HepG2 (cell line): ENCODE measurements at regions not wholly inside any gene's neighbourhood (a gene's known extent, or its start where the extent isn't known, plus 50 kb on each side); places are given as distances from the start of the nearest gene placed in this dataset.

ENCODE experiments used
- ATAC-seq: fragments of 200-7000 bp; cut with Tn5 transposase; 3 replicates; pipeline ENCODE4 v1.9.1; 2020; ENCODE audit warnings: mild to moderate bottlenecking, moderate library complexity
- BruUV-seq: library from RNA; stranded (reverse); fragments of 400-500 nt; replicated peaks from 2 replicates; lab custom pipeline; 2021; lab: Mats Ljungman, UMichigan
- CTCF ChIA-PET: fragments of 300-600 bp; formaldehyde crosslinking; extraction: SDS; loops from one replicate; lab custom pipeline; 2021; ENCODE audit warnings: low total read pairs, inconsistent platforms, low intra/inter-chr PET ratio; lab: Yijun Ruan, JAX
- POLR2A ChIA-PET: fragments of 350-600 bp; sonication (Branson Sonifier 250); formaldehyde crosslinking; loops from one replicate; lab custom pipeline; 2020; ENCODE audit warnings: antibody characterized with exemption, inconsistent platforms; lab: Yijun Ruan, JAX
- DNase-seq: peaks from one replicate; pipeline ENCODE4 v3.0.0-alpha.2; 2015; ENCODE audit warnings: low spot score
- FAIRE-seq: peaks from 3 replicates; lab custom pipeline; 2011; peaks lifted over from hg19 to GRCh38; lab: Jason Lieb, UNC
- H2AFZ ChIP-seq: one replicate; pipeline ENCODE4 v1.6.1; 2011; ENCODE audit warnings: low read length, inconsistent platforms
- H3K27ac ChIP-seq: fragments of 300-600 bp; 3 replicates; pipeline ENCODE4 v1.8.0; 2011; ENCODE audit warnings: mixed run types, mild to moderate bottlenecking, mixed read lengths, low read length, inconsistent platforms; ENCODE audit not compliant: insufficient read depth; ENCODE audit errors: extremely low read length
- H3K27me3 ChIP-seq, 2 experiments: fragments of 200-600 bp in 1 of 2; 2 replicates in 1 of 2; 3 replicates in 1 of 2; pipeline versions ENCODE4 v1.6.0 to v1.8.0; 2011; ENCODE audit warnings: low read length in 2 of 2, mild to moderate bottlenecking in 2 of 2, moderate library complexity in 2 of 2, inconsistent platforms in 1 of 2; ENCODE audit not compliant: insufficient read depth in 2 of 2, control insufficient read depth in 1 of 2
- H3K36me3 ChIP-seq, 2 experiments: fragments of 200-600 bp in 1 of 2; replicated peaks in 1 of 2; 2 replicates in 1 of 2; 3 replicates in 1 of 2; pipeline versions ENCODE4 v1.5.1 to v1.8.0; 2011; ENCODE audit warnings: low read length in 2 of 2, inconsistent platforms in 1 of 2; ENCODE audit not compliant: insufficient read depth in 2 of 2, control insufficient read depth in 1 of 2
- H3K4me1 ChIP-seq: 2 replicates; pipeline ENCODE4 v1.5.1; 2012; ENCODE audit warnings: low read length, inconsistent platforms; ENCODE audit not compliant: insufficient read depth
- H3K4me2 ChIP-seq: 2 replicates; pipeline ENCODE4 v1.6.0; 2011; ENCODE audit warnings: low read depth, low read length, inconsistent platforms
- H3K4me3 ChIP-seq, 3 experiments: fragments of 200-600 bp in 1 of 3; sonication (generic), shearing (Covaris generic) in 1 of 3; replicated peaks in 1 of 3; 2 replicates each; pipeline ENCODE4 v1.5.1; 2011 to 2016; ENCODE audit warnings: low read length in 3 of 3, inconsistent platforms in 2 of 3, low read depth in 2 of 3, mild to moderate bottlenecking in 2 of 3, control low read depth in 1 of 3, mixed read lengths in 1 of 3; ENCODE audit not compliant: insufficient read depth in 1 of 3
- H3K79me2 ChIP-seq: one replicate; pipeline ENCODE4 v1.6.1; 2011; ENCODE audit warnings: low read length, inconsistent platforms; ENCODE audit not compliant: insufficient read depth
- H3K9ac ChIP-seq: 2 replicates; pipeline ENCODE4 v1.6.0; 2011; ENCODE audit warnings: mild to moderate bottlenecking, low read depth, low read length, inconsistent platforms; ENCODE audit not compliant: insufficient read depth
- H3K9me3 ChIP-seq: 2 replicates; pipeline ENCODE4 v1.5.1; 2012; ENCODE audit warnings: mild to moderate bottlenecking, low read length
- H4K20me1 ChIP-seq: 2 replicates; pipeline ENCODE4 v1.6.0; 2011; ENCODE audit warnings: inconsistent platforms, mild to moderate bottlenecking, low read length, moderate library complexity; ENCODE audit not compliant: insufficient read depth
- ATM ChIP-seq: fragments of 450-650 bp; IDR thresholded peaks from 2 replicates; pipeline ENCODE4 v1.7.1; 2017; ENCODE audit warnings: mild to moderate bottlenecking, borderline replicate concordance
- BRCA1 ChIP-seq: sonication (generic); formaldehyde crosslinking; IDR thresholded peaks from 2 replicates; pipeline ENCODE4 v1.4.0; 2020; ENCODE audit warnings: missing genetic modification reagents
- ERF ChIP-seq: IDR thresholded peaks from 2 replicates; pipeline ENCODE4 v1.6.1; 2018; ENCODE audit warnings: missing biosample characterization, missing genetic modification reagents
- MAFK ChIP-seq, 2 experiments: IDR thresholded peaks in 1 of 2; conservative IDR thresholded peaks in 1 of 2; 2 replicates each; pipeline ENCODE4 v1.6.1; 2011; ENCODE audit warnings: improper control_type of control experiment in 2 of 2, low read length in 2 of 2
- MTF2 ChIP-seq: sonication (generic); formaldehyde crosslinking; IDR thresholded peaks from 2 replicates; pipeline ENCODE4 v1.5.0; 2020; ENCODE audit warnings: missing genetic modification reagents, borderline replicate concordance
- MZF1 ChIP-seq: sonication (generic); formaldehyde crosslinking; IDR thresholded peaks from 2 replicates; pipeline ENCODE4 v1.8.1; 2023; ENCODE audit warnings: mild to moderate bottlenecking, missing genetic modification reagents, borderline replicate concordance
- NR2C2 ChIP-seq: sonication (generic); formaldehyde crosslinking; IDR thresholded peaks from 2 replicates; pipeline ENCODE4 v1.4.0; 2020; ENCODE audit warnings: missing genetic modification reagents, mild to moderate bottlenecking, moderate library complexity, borderline replicate concordance
- POLR2AphosphoS2 ChIP-seq: IDR thresholded peaks from 2 replicates; pipeline ENCODE4 v1.6.1; 2011; ENCODE audit warnings: low read depth, low read length, improper control_type of control experiment
- PRMT3 ChIP-seq: sonication (generic); formaldehyde crosslinking; IDR thresholded peaks from 2 replicates; pipeline ENCODE4 v1.8.1; 2022; ENCODE audit warnings: low read depth, mild to moderate bottlenecking, moderate library complexity, missing genetic modification reagents, borderline replicate concordance
- ZBTB25 ChIP-seq: IDR thresholded peaks from 2 replicates; pipeline ENCODE4 v1.6.1; 2018; ENCODE audit warnings: missing genetic modification reagents
- ZKSCAN8 ChIP-seq: IDR thresholded peaks from 2 replicates; pipeline ENCODE4 v1.6.1; 2016; ENCODE audit warnings: borderline replicate concordance, missing genetic modification reagents, missing compliant biosample characterization
- ZNF556 ChIP-seq: sonication (generic); formaldehyde crosslinking; IDR thresholded peaks from 2 replicates; pipeline ENCODE4 v1.4.0; 2020; ENCODE audit warnings: mild to moderate bottlenecking, missing genetic modification reagents, borderline replicate concordance
- ZNF703 ChIP-seq: sonication (generic); formaldehyde crosslinking; IDR thresholded peaks from 2 replicates; pipeline ENCODE4 v1.5.1; 2020; ENCODE audit warnings: missing genetic modification reagents, mild to moderate bottlenecking, moderate library complexity, borderline replicate concordance
- WGBS: methylation state at CpG from one replicate; pipeline ENCODE4 v1.1.6; 2017; ENCODE audit warnings: low lambda C conversion rate; 5-methylcytosine and 5-hydroxymethylcytosine counted together
- in situ Hi-C: cut with HindIII; loops from 2 replicates; pipeline ENCODE4 v1.10.0; 2017; ENCODE audit warnings: low pct_unique_long_range_greater_than_20kb; ENCODE audit not compliant: extremely low pct_ligation_motif_present
- intact Hi-C: fragments of 100-400 bp; cut with micrococcal nuclease; formaldehyde crosslinking; loops from one replicate; pipeline ENCODE4 v1.10.0; 2022; ENCODE audit not compliant: unreplicated experiment
- TF ChIP-seq, protein P1 (sequence below): sonication (generic); formaldehyde crosslinking; IDR thresholded peaks from 2 replicates; pipeline ENCODE4 v1.4.0; 2020; ENCODE audit warnings: missing genetic modification reagents, borderline replicate concordance

GRCh38 chr4:92120810-92121498 is 182.8 kb upstream of the GRID2 start:
- no peak overlapping the region for H3K27ac ChIP-seq
- no peak for FAIRE-seq
- in situ Hi-C loops, result no loop called here

More at GRCh38 chr4:92120810-92121498, 182.8 kb upstream of the GRID2 start:
- DNase-seq (no peak), ATAC-seq (no peak)
- Histone ChIP-seq H3K9me3 (peaks cover 4% of the 10 kb centered on the region), H3K4me3 (no peak overlapping the region), H3K79me2 (no peaks in the 10 kb centered on the region), H4K20me1 (no peaks in the 10 kb centered on the region), H3K4me2 (no peak overlapping the region), H3K36me3 (no peaks in the 10 kb centered on the region), H3K27me3 (no peaks in the 10 kb centered on the region), H3K4me1 (no peaks in the 10 kb centered on the region), H3K9ac (no peak overlapping the region), H2AFZ (no peak overlapping the region)
- intact Hi-C loops, result no loop called here
- BruUV-seq, result no TSS peak
- TF ChIP-seq MAFK (conservative IDR thresholded peaks at IDR 0.05 in 1 of 2, IDR thresholded peaks at IDR 0.05 in 1 of 2; ENCODE audit: low read length in 2 of 2), result no peak
- TF ChIP-seq POLR2AphosphoS2, result no peak
- TF ChIP-seq PRMT3 (CRISPR knock-in tag), result no peak
- TF ChIP-seq ZNF556, result no peak
- no peak for TF ChIP-seq ZKSCAN8 (CRISPR knock-in tag)
- no peak for TF ChIP-seq ERF (CRISPR knock-in tag)
- no peak for TF ChIP-seq MZF1 (CRISPR knock-in tag)
- TF ChIP-seq, protein P1, sequence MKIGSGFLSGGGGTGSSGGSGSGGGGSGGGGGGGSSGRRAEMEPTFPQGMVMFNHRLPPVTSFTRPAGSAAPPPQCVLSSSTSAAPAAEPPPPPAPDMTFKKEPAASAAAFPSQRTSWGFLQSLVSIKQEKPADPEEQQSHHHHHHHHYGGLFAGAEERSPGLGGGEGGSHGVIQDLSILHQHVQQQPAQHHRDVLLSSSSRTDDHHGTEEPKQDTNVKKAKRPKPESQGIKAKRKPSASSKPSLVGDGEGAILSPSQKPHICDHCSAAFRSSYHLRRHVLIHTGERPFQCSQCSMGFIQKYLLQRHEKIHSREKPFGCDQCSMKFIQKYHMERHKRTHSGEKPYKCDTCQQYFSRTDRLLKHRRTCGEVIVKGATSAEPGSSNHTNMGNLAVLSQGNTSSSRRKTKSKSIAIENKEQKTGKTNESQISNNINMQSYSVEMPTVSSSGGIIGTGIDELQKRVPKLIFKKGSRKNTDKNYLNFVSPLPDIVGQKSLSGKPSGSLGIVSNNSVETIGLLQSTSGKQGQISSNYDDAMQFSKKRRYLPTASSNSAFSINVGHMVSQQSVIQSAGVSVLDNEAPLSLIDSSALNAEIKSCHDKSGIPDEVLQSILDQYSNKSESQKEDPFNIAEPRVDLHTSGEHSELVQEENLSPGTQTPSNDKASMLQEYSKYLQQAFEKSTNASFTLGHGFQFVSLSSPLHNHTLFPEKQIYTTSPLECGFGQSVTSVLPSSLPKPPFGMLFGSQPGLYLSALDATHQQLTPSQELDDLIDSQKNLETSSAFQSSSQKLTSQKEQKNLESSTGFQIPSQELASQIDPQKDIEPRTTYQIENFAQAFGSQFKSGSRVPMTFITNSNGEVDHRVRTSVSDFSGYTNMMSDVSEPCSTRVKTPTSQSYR (CRISPR knock-in tag), result no peak
- TF ChIP-seq NR2C2 (CRISPR knock-in tag), result no peak
- TF ChIP-seq MTF2 (CRISPR knock-in tag), result no peak
- TF ChIP-seq BRCA1, result no peak
- TF ChIP-seq ZBTB25, result no peak
- TF ChIP-seq ATM, result no peak
- no peak for TF ChIP-seq ZNF703 (CRISPR knock-in tag)
- WGBS, result 9% methylated on average over 6 of the region's 6 CpGs
- CTCF ChIA-PET, result no interaction called here
- POLR2A ChIA-PET, result no interaction called here
